Suprapubic skin (tissue), 4 donors: ENCODE measurements at regions not wholly inside any gene's neighbourhood (a gene's known extent, or its start where the extent isn't known, plus 50 kb on each side); places are given as distances from the start of the nearest gene placed in this dataset.

Experiments
- CTCF ChIP-seq, 2 donors: fragments of 200-600 bp in 1 of 2; fragments of 450-650 bp in 1 of 2; sonication (generic) in 1 of 2; IDR thresholded peaks; one replicate each; pipeline ENCODE4 v1.5.1; 2016 to 2019; ENCODE audit warnings: antibody characterized with exemption in 2 of 2, mild to moderate bottlenecking in 1 of 2, moderate library complexity in 1 of 2
- EP300 ChIP-seq: sonication (generic); formaldehyde crosslinking; IDR thresholded peaks from one replicate; pipeline ENCODE4 v1.6.1; 2017; ENCODE audit warnings: antibody characterized with exemption
- POLR2A ChIP-seq, 2 donors: fragments of 450-650 bp; IDR thresholded peaks; one replicate each; pipeline ENCODE4 v1.6.1; 2017; ENCODE audit warnings: antibody characterized with exemption in 2 of 2, mild to moderate bottlenecking in 2 of 2, moderate library complexity in 2 of 2
- POLR2AphosphoS5 ChIP-seq, 3 donors: sonication (generic); formaldehyde crosslinking; IDR thresholded peaks; one replicate each; pipeline ENCODE4 v1.6.1; 2017; ENCODE audit warnings: antibody characterized with exemption in 3 of 3

- TF ChIP-seq CTCF (IDR thresholded peaks at IDR 0.05) (no peak), POLR2AphosphoS5 (IDR thresholded peaks at IDR 0.05) (no peak), POLR2A (IDR thresholded peaks at IDR 0.05) (no peak), EP300 (no peak)
Measured at GRCh38 chr3:113053169-113053568, 62.4 kb downstream of the GTPBP8 start.
